Cardiac muscle cell (in vitro differentiated cells and primary cell): ENCODE measurements at regions not wholly inside any gene's neighbourhood (a gene's known extent, or its start where the extent isn't known, plus 50 kb on each side); places are given as distances from the start of the nearest gene placed in this dataset.

Source experiments
- DNase-seq, 2 donors: peaks; one replicate each; pipeline versions ENCODE4 v3.0.0 to v3.0.0-alpha.2; 2010 to 2017; ENCODE audit warnings: low read depth in 1 of 2, low spot score in 1 of 2
- H3K27ac ChIP-seq: fragments of 200-600 bp; sonication (generic); 2 replicates; pipeline ENCODE4 v1.5.1; 2016
- H3K27me3 ChIP-seq: fragments of 200-600 bp; sonication (generic); 2 replicates; pipeline ENCODE4 v1.6.0; 2016; ENCODE audit warnings: control low read depth
- H3K36me3 ChIP-seq: fragments of 200-600 bp; sonication (generic); 2 replicates; pipeline ENCODE4 v1.5.1; 2016; ENCODE audit warnings: control low read depth
- H3K4me1 ChIP-seq: fragments of 200-600 bp; sonication (generic); 2 replicates; pipeline ENCODE4 v1.8.1; 2017; ENCODE audit warnings: low read depth, mild to moderate bottlenecking, mixed run types
- H3K4me3 ChIP-seq: fragments of 200-600 bp; sonication (generic); 2 replicates; pipeline ENCODE4 v1.5.1; 2016; ENCODE audit warnings: mild to moderate bottlenecking
- H3K9me3 ChIP-seq: fragments of 200-600 bp; sonication (generic); 2 replicates; pipeline ENCODE4 v1.5.1; 2017; ENCODE audit warnings: low read depth, mild to moderate bottlenecking, control low read depth
- CTCF ChIP-seq: IDR thresholded peaks from 2 replicates; pipeline ENCODE4 v1.5.1; 2012; ENCODE audit warnings: low read depth, mild to moderate bottlenecking, low read length

GRCh38 chr20:58077282-58077681 lies 151.2 kb downstream of the ANKRD60 start:
- H3K27me3 ChIP-seq, result no peaks in the 10 kb centered on the region
- no peaks in the 10 kb centered on the region for H3K4me1 ChIP-seq
- H3K4me3 ChIP-seq, result no peak overlapping the region
- TF ChIP-seq CTCF, result no peak
- H3K36me3 ChIP-seq, result no peaks in the 10 kb centered on the region
- H3K27ac ChIP-seq, result no peak overlapping the region
- no peak for DNase-seq
- no peaks in the 10 kb centered on the region for H3K9me3 ChIP-seq

- no peak overlapping the region for H3K27ac ChIP-seq
- TF ChIP-seq CTCF, result no peak
- H3K9me3 ChIP-seq, result no peaks in the 10 kb centered on the region
- no peak overlapping the region for H3K4me3 ChIP-seq
- H3K36me3 ChIP-seq, result no peaks in the 10 kb centered on the region
- H3K4me1 ChIP-seq, result no peaks in the 10 kb centered on the region
- H3K27me3 ChIP-seq, result no peaks in the 10 kb centered on the region
- peak in 1 of 2 donors; percentile 31 for DNase-seq
Measured at GRCh38 chr20:58076405-58076804, 152.0 kb downstream of the ANKRD60 start.

GRCh38 chr20:58075586-58076345 lies 152.7 kb downstream of the ANKRD60 start:
- DNase-seq, result peak in 1 of 2 donors; percentile 12
- H3K9me3 ChIP-seq, result no peaks in the 10 kb centered on the region

GRCh38 chr20:58073945-58074856 lies 154.3 kb downstream of the ANKRD60 start:
- DNase-seq, result peak in 1 of 2 donors; percentile 65
- Histone ChIP-seq H3K36me3 (no peaks in the 10 kb centered on the region), H3K4me1 (no peaks in the 10 kb centered on the region)

More at GRCh38 chr20:58075586-58076345, 152.7 kb downstream of the ANKRD60 start:
- no peak overlapping the region for H3K4me3 ChIP-seq
- H3K36me3 ChIP-seq, result no peaks in the 10 kb centered on the region
- no peak for TF ChIP-seq CTCF
- no peaks in the 10 kb centered on the region for H3K27me3 ChIP-seq
- H3K27ac ChIP-seq, result no peak overlapping the region
- no peaks in the 10 kb centered on the region for H3K4me1 ChIP-seq

More at GRCh38 chr20:58073945-58074856, 154.3 kb downstream of the ANKRD60 start:
- no peak overlapping the region for H3K27ac ChIP-seq
- H3K4me3 ChIP-seq, result no peak overlapping the region
- H3K9me3 ChIP-seq, result no peaks in the 10 kb centered on the region
- no peaks in the 10 kb centered on the region for H3K27me3 ChIP-seq
- no peak for TF ChIP-seq CTCF
